ENCODE measurements at regions not wholly inside any gene's neighbourhood (a gene's known extent, or its start where the extent isn't known, plus 50 kb on each side); places are given as distances from the start of the nearest gene placed in this dataset.

- no peak for TF ChIP-seq CTCF (conservative IDR thresholded peaks at IDR 0.05; ENCODE audit: low read depth, low read length)
- no peak for TF ChIP-seq RAD21 (IDR thresholded peaks at IDR 0.05; ENCODE audit: low read length)
- TF ChIP-seq POLR2A (IDR thresholded peaks at IDR 0.05; ENCODE audit: low read depth, low read length) = no peak
- TF ChIP-seq MAFK (IDR thresholded peaks at IDR 0.05; ENCODE audit: low read depth, low read length) = no peak
- no peak for TF ChIP-seq FOS (IDR thresholded peaks at IDR 0.05; ENCODE audit: low read depth, low read length)
- no peak for TF ChIP-seq NFE2L2 (IDR thresholded peaks at IDR 0.05; ENCODE audit: low read depth, low read length)
- no peak for TF ChIP-seq MXI1 (IDR thresholded peaks at IDR 0.05; ENCODE audit: borderline replicate concordance, low read depth, low read length)
These were observed 490.9 kb downstream of the KLF5 start for GRCh38 chr13:73549717-73550116.
